Effector memory CD4-positive, alpha-beta T cell (primary cell): ENCODE measurements at regions not wholly inside any gene's neighbourhood (a gene's known extent, or its start where the extent isn't known, plus 50 kb on each side); places are given as distances from the start of the nearest gene placed in this dataset.
"Not testable (repeated sequence)": the region's sequence is repeated elsewhere in the genome, so short reads cannot be mapped to it uniquely, and the experiment has no call there.

ENCODE experiments used
- DNase-seq, 3 donors: peaks; one replicate each; pipeline ENCODE4 v3.0.0-alpha.2; 2020
- H3K27ac ChIP-seq: 2 replicates; pipeline ENCODE4 v1.7.0; 2013; ENCODE audit warnings: mild to moderate bottlenecking, low read length, moderate library complexity; ENCODE audit not compliant: insufficient read depth, poor library complexity, severe bottlenecking
- H3K27me3 ChIP-seq: replicated peaks from 2 replicates; pipeline ENCODE4 v1.7.0; 2013; ENCODE audit warnings: mild to moderate bottlenecking, low read length; ENCODE audit not compliant: insufficient read depth, control insufficient read depth, poor library complexity, severe bottlenecking
- H3K36me3 ChIP-seq: 2 replicates; pipeline ENCODE4 v1.7.0; 2013; ENCODE audit warnings: mild to moderate bottlenecking, low read length, moderate library complexity; ENCODE audit not compliant: control insufficient read depth, insufficient read depth
- H3K4me1 ChIP-seq: 2 replicates; pipeline ENCODE4 v1.7.0; 2013; ENCODE audit warnings: low read length, mild to moderate bottlenecking; ENCODE audit not compliant: control insufficient read depth, insufficient read depth, poor library complexity, severe bottlenecking
- H3K4me3 ChIP-seq: 2 replicates; pipeline ENCODE4 v1.7.0; 2013; ENCODE audit warnings: low read length, low read depth, mild to moderate bottlenecking; ENCODE audit not compliant: insufficient read depth, poor library complexity, severe bottlenecking
- H3K9me3 ChIP-seq: 2 replicates; pipeline ENCODE4 v1.7.0; 2013; ENCODE audit warnings: mild to moderate bottlenecking, low read length, moderate library complexity; ENCODE audit not compliant: control insufficient read depth

DNA sequence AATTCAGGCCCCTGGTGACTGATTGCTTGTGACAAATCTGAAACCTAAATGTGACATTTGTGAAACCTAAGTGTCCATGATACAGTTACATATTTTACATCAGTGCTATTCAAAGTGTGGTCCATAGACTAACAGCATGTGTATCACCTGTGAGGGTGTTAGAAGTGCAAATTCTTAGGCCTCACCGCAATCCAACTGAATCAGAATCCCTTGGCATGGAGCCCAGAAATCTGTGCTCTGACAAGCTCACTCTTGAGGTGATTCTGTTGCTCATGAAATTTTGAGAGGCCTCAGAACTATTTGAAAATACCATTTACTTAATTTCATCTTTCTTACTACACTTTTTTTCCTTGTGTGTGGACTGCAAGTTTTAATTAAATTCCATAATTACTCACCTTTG, 587.9 kb downstream of the ADGRL2 start:
- Histone ChIP-seq H3K27ac (no peak overlapping the region), H3K4me1 (no peaks in the 10 kb centered on the region), H3K36me3 (no peaks in the 10 kb centered on the region), H3K27me3 (no peaks in the 10 kb centered on the region), H3K4me3 (no peak overlapping the region), H3K9me3 (no peaks in the 10 kb centered on the region)
- no peak for DNase-seq

DNA sequence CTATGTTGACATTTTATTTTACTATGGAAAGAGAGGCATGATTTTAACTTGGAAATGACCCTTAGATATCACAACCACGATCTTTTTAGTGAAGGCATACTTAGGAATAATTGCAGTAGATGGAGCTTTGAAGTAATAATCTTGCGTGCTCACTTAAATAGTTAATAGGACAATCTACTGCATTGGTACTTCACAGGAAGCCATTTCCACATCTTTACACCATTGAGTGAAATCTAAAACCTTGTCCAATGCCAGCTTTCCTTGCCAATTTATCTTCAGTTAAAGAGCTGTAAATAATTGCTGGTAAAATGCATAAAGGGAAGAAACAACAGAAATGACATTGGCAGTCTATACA, 586.3 kb downstream of the ADGRL2 start:
- no peak overlapping the region for H3K27ac ChIP-seq
- no peak for DNase-seq
- H3K36me3 ChIP-seq = no peaks in the 10 kb centered on the region
- no peak overlapping the region for H3K4me3 ChIP-seq
- no peaks in the 10 kb centered on the region for H3K4me1 ChIP-seq
- no peaks in the 10 kb centered on the region for H3K9me3 ChIP-seq
- no peaks in the 10 kb centered on the region for H3K27me3 ChIP-seq

DNA sequence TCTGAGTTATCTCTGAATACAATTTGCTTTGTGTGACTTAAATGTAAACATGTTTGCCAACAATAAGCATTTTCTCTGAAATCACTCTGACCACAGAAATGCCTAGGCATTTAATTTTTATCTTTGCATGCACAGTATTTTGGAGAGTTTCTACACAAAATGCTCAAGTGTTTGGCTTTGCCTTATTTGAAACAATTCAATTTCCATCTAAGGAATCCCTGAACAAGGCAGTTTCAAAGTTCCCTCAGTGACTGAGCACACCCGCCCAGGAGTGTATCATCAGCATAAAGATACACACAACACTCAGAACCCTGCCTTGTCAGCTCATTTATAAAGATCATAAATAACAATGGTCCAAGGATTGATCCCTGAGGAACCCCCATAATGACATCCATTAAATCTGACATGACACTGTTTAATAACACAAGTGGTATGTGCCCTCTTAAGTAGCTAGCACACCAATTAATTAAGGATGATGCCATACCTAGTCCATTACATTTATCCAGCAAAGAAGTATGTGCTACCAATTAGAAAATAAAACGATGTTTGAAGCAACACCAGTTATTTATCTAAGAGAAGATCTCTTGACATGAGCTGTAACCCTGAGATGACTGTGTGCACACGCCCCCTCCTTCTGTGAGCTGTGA, 585.8 kb downstream of the ADGRL2 start:
- Histone ChIP-seq H3K9me3 (no peaks in the 10 kb centered on the region), H3K4me3 (no peak overlapping the region), H3K4me1 (no peaks in the 10 kb centered on the region), H3K27me3 (no peaks in the 10 kb centered on the region), H3K36me3 (no peaks in the 10 kb centered on the region), H3K27ac (no peak overlapping the region)
- no peak for DNase-seq

DNA sequence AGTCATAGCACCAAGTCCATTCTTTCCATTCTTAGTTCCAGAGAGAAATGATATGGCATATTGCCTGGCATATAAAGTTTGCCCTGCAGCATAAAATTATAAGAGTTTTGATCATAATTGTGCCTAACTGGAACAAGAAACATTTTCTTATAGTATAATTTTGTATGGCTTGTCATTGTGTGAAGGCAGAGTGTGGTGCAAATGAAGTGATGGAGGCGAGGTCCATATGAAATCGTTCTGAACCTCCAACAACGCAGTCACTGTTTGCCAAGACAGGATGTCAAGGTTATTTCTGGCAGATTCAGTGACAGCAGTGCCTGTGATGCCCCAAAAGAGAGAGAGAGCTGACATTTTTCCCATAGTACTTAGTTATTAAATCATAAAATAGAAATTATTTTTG, 584.0 kb downstream of the ADGRL2 start:
- DNase-seq = no peak
- Histone ChIP-seq H3K27ac (no peak overlapping the region), H3K27me3 (no peaks in the 10 kb centered on the region), H3K4me3 (no peak overlapping the region), H3K9me3 (no peaks in the 10 kb centered on the region), H3K36me3 (no peaks in the 10 kb centered on the region), H3K4me1 (no peaks in the 10 kb centered on the region)

DNA sequence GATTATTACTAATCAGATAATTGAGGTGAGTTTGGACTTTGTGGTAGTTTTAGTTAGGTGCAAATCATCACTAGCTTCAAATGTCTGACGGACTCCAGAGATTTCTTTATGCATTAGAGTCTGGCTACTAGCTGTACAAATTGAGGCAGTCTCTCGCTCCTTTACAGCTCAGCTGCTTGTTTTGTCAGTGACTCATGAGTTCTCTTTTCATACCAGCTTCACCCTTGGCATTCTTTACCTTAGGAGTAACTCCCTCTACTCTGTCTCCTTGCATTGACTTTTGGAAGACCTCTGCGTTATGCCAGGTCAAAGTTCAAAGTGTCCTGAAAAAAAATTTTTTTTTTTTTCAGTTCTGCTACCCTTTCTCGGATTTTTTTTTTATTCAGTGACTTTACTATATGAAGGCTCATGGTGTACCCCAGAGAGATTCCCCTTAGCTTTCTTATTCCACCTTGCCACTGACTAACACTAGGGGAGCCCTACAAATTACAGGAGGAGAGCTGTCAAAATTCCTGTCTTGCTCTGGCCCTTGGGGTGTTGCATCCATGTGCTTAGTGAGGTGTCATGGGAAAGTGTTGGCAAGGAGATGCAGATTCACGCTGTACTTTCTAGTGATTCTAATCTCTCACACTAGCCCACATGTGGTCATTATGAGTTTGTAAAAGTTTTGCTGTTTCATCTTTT, 576.6 kb downstream of the ADGRL2 start:
- no peak for DNase-seq
- Histone ChIP-seq H3K27ac (no peak overlapping the region), H3K9me3 (no peaks in the 10 kb centered on the region), H3K4me3 (no peak overlapping the region), H3K36me3 (no peaks in the 10 kb centered on the region), H3K4me1 (no peaks in the 10 kb centered on the region), H3K27me3 (no peaks in the 10 kb centered on the region)

DNA sequence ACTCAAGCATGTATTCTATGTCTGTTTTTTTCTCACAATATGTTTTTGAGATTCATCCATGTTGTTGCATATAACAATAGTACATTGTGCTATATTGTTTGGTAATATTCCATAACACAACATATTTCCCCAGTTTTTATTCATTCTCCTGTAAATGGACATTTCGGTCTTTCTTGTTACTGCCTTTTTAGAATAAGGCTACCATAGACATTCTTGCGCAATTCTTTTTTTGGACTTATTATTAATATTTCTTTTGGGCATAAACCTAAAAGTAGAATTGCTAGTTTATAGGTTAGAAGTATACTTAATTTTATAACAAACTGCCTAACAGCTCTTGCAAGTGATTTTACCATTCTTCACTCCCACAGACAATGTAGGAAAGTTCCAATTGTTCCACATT, 573.0 kb downstream of the ADGRL2 start:
- no peaks in the 10 kb centered on the region for H3K9me3 ChIP-seq
- no peak for DNase-seq

DNA sequence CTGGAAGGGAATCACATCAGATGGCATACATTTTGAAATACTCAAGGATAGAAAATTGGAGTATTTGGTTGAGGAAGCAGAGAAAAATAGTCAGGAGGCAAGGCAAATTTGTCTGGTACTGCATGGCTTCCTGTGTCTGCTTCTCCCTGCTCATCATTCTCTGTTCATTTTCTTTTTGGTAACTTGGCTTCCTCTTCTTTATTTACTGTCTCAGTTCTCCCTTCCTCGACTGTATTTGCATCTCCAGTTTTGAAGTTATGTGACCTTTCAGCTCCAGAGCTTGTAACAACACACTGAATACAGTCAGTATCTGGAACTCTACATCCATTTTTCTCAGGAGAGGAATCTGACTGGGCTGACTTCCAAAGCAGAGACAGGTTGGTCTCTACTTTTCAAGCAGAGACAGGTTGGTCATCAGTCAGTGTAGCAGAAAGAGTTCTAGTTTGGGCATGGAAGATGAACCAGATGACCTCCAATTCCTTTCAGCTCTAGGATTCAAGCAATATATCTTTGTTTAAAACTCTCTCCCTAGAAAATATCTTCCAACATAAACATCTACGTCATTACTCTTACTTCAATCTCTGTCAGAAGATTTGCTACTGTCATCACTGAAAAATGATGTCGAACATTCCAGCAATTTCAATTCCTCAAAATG, 571.2 kb downstream of the ADGRL2 start:
- Histone ChIP-seq H3K36me3 (no peaks in the 10 kb centered on the region), H3K4me1 (no peaks in the 10 kb centered on the region), H3K27ac (no peak overlapping the region), H3K4me3 (no peak overlapping the region), H3K9me3 (no peaks in the 10 kb centered on the region), H3K27me3 (no peaks in the 10 kb centered on the region)
- DNase-seq = no peak

More for the DNA sequence above, 573.0 kb downstream of the ADGRL2 start:
- H3K27me3 ChIP-seq = no peaks in the 10 kb centered on the region
- no peak overlapping the region for H3K27ac ChIP-seq
- no peaks in the 10 kb centered on the region for H3K4me1 ChIP-seq
- H3K4me3 ChIP-seq = no peak overlapping the region
- H3K36me3 ChIP-seq = no peaks in the 10 kb centered on the region

DNA sequence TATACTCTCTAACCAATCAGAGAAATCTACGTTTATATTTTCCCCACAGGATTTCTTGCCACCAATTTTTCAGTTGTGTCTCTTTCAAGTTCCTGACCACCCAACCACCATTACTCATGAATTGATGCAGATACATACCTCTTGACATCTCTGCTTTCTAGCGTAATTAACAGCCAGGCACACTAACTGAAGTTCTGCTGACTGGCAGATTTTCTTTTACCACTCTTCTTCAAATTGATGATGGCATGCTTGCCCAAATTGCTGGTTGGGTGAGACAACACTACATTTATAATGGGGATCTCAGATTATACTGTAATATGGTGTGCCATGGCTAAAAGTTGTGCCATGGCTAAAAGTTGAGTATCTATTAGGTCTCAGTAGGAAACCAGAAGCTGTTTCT, 566.7 kb downstream of the ADGRL2 start:
- DNase-seq = no peak
- no peaks in the 10 kb centered on the region for H3K36me3 ChIP-seq
- no peak overlapping the region for H3K4me3 ChIP-seq

DNA sequence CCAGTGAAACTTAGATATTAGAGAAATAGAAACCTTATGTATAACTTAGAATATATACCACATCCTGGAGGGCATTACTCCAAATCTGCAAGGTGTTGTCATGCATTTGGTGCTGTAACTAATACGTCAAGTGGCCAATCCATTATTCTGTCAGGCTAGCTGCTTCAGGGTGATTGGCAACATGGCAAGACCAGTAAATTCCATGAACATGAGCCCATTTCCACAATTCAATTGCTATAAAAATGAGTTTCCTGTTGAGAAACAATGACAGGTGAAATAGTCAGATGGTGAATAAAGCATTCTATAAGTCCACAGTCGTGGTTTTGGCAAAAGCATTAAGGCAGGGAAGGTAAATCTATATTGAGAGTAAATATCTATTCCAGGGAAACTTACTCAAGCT, 566.0 kb downstream of the ADGRL2 start:
- H3K36me3 ChIP-seq = no peaks in the 10 kb centered on the region
- DNase-seq = no peak
- H3K27ac ChIP-seq = no peak overlapping the region
- no peak overlapping the region for H3K4me3 ChIP-seq
- H3K27me3 ChIP-seq = no peaks in the 10 kb centered on the region
- H3K9me3 ChIP-seq = no peaks in the 10 kb centered on the region
- H3K4me1 ChIP-seq = no peaks in the 10 kb centered on the region

More for the DNA sequence above, 566.7 kb downstream of the ADGRL2 start:
- H3K27ac ChIP-seq = no peak overlapping the region
- no peaks in the 10 kb centered on the region for H3K27me3 ChIP-seq
- no peaks in the 10 kb centered on the region for H3K9me3 ChIP-seq
- H3K4me1 ChIP-seq = no peaks in the 10 kb centered on the region

DNA sequence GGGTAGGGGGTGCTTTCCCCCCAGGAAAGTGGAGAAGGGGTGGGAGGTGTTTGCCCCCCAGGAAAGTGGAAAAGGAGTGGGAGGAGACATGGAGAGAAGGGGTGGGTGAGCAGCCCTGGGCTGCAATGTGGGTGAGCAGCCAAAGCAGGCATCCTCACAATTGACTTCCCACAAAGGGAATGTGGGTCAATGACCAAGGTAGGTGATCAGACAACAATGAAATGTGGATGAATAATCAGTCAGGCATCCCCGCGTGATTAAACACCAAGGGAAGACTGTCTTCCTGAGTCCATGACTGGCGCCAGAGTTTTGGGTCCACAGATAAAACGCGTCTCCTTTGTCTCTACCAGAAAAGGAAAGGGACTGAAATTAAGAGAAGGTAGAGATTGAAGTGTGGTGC, 558.8 kb downstream of the ADGRL2 start:
- H3K9me3 ChIP-seq, H3K27ac ChIP-seq, H3K4me3 ChIP-seq, H3K27me3 ChIP-seq, H3K36me3 ChIP-seq, DNase-seq, H3K4me1 ChIP-seq: not testable (repeated sequence)
